ENCODE measurements at regions not wholly inside any gene's neighbourhood (a gene's known extent, or its start where the extent isn't known, plus 50 kb on each side); places are given as distances from the start of the nearest gene placed in this dataset.

DNA sequence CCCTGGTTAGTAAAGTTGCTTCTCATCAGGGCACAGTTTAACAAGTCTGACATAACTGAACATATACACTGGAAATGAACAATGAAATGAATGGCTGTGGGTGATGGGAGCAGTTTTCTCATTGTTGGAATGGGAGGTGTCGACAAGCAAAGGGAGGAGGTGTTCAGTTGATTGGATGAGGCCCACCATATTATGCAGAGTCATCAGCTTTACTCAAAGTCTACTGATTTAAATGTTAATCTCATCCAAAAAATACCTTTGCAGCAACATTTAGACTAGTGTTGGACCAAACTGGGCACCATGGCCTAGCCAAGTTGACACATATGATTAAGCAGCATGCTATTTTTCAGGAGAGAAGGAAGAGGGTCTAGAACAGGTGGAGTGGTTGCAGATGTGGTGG is 201.7 kb downstream of the RAMP3 start:
- TF ChIP-seq, protein P1, sequence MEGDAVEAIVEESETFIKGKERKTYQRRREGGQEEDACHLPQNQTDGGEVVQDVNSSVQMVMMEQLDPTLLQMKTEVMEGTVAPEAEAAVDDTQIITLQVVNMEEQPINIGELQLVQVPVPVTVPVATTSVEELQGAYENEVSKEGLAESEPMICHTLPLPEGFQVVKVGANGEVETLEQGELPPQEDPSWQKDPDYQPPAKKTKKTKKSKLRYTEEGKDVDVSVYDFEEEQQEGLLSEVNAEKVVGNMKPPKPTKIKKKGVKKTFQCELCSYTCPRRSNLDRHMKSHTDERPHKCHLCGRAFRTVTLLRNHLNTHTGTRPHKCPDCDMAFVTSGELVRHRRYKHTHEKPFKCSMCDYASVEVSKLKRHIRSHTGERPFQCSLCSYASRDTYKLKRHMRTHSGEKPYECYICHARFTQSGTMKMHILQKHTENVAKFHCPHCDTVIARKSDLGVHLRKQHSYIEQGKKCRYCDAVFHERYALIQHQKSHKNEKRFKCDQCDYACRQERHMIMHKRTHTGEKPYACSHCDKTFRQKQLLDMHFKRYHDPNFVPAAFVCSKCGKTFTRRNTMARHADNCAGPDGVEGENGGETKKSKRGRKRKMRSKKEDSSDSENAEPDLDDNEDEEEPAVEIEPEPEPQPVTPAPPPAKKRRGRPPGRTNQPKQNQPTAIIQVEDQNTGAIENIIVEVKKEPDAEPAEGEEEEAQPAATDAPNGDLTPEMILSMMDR (IDR thresholded peaks at IDR 0.05; ENCODE audit: insufficient read depth, low read depth, low read length), result no peak
- no peak overlapping the region for H3K4me3 ChIP-seq (ENCODE audit: low read depth, low read length)
- peaks cover 5% of the 10 kb centered on the region; the same call in 1 of the 2 replicates for H3K27me3 ChIP-seq (ENCODE audit: control insufficient read depth, insufficient read depth, low read length)
- ChIA-PET POLR2A (no interaction called here), CTCF (no interaction called here)
- no peaks in the 10 kb centered on the region for H3K36me3 ChIP-seq (ENCODE audit: control insufficient read depth, insufficient read depth, low read length)
- no peak for DNase-seq (ENCODE audit: low read depth)

DNA sequence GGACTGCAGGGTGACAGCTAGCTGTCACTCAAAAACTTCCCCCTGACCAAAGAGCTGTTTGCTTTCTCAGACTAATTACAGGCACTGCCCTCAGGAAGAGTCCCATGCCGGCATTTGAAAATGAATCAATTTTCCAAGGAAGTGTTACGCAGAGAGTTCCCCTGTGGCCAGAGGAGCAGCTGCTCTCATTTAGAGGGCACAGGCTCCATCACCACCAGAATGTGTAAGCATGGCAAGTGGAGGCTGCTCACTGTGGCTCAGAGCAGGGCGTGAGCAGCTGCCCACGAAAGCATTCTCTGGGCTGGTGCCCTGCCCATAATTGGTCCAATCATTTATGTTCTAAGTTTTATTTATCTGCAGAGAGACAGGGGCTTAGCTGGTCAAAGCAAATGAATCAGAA is 202.2 kb downstream of the RAMP3 start:
- Histone ChIP-seq H3K36me3 (ENCODE audit: control insufficient read depth, insufficient read depth, low read length) (no peaks in the 10 kb centered on the region), H3K4me3 (ENCODE audit: low read depth, low read length) (no peak overlapping the region), H3K27me3 (ENCODE audit: control insufficient read depth, insufficient read depth, low read length) (peaks cover 5% of the 10 kb centered on the region; the same call in 1 of the 2 replicates)
- POLR2A ChIA-PET, result no interaction called here
- TF ChIP-seq, protein P1 (IDR thresholded peaks at IDR 0.05; ENCODE audit: insufficient read depth, low read depth, low read length), result no peak
- CTCF ChIA-PET, result no interaction called here
- DNase-seq (ENCODE audit: low read depth), result no peak

DNA sequence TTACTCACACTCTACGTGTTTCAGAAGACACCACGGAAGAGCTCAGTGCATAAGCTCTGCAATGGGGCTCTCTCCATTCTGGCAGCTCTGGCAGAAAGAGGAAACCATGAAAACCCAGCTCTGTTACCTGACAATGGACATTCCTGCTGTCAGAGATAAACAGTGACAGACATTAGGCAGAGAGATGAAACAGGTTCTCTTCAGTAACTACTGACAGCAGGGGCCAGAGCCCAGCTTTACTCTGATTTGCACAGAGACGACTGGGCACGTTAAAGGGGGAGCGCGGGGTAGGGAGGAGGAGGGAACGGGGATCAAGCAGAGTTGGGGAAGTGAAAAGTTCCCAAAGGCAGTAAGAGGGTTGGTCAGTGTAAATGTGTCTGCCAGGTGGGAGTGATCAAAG is 206.1 kb downstream of the RAMP3 start:
- DNase-seq (ENCODE audit: low read depth), result no peak
- TF ChIP-seq, protein P1 (IDR thresholded peaks at IDR 0.05; ENCODE audit: insufficient read depth, low read depth, low read length), result no peak
- Histone ChIP-seq H3K4me3 (ENCODE audit: low read depth, low read length) (no peak overlapping the region), H3K36me3 (ENCODE audit: control insufficient read depth, insufficient read depth, low read length) (no peaks in the 10 kb centered on the region), H3K27me3 (ENCODE audit: control insufficient read depth, insufficient read depth, low read length) (peaks cover 6% of the 10 kb centered on the region; the same call in 1 of the 2 replicates)
- POLR2A ChIA-PET, result no interaction called here
- CTCF ChIA-PET, result no interaction called here

DNA sequence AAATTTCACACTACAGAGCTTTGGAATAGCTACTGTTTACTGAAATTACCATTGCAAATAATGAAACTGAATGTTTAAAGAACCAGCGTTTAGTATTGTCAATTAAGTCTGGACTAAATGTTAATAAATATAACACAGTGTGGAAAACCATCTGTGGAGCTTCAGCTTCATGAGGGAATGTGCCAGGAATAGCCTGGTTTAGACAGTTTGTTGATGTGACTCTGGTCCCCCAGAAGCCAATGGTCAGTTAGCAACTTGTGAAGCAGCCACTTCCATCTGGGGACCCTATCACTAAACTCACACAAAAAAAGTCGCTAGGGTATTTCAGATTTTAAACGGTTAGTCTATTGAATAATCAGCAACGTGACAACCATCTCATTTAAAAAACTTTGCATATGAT is 207.8 kb downstream of the RAMP3 start:
- CTCF ChIA-PET, result no interaction called here
- no peak overlapping the region for H3K4me3 ChIP-seq (ENCODE audit: low read depth, low read length)
- POLR2A ChIA-PET, result no interaction called here
- no peaks in the 10 kb centered on the region for H3K36me3 ChIP-seq (ENCODE audit: control insufficient read depth, insufficient read depth, low read length)
- peaks cover 4% of the 10 kb centered on the region; the same call in 1 of the 2 replicates for H3K27me3 ChIP-seq (ENCODE audit: control insufficient read depth, insufficient read depth, low read length)
- no peak for DNase-seq (ENCODE audit: low read depth)
- TF ChIP-seq, protein P1 (IDR thresholded peaks at IDR 0.05; ENCODE audit: insufficient read depth, low read depth, low read length), result no peak

DNA sequence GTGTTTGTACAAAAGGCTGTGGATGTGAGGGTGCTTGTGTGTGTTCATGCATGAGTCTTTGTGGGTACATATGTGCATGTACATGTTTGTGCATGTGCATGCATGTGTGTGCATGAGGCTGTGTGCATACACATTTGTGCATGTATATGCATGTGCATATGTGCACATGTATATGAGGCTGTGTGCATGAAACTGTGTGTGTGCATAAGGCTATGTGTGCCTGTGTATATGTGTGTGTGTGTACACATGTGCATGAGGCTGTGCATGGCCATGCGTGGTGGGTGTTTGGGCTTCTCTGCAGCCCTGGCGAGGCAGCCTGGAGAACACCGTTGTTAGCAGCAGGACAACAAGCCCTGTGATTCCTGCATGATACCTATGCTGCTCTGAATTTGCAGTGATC is 207.7 kb upstream of the ADCY1 start:
- no peaks in the 10 kb centered on the region for H3K36me3 ChIP-seq (ENCODE audit: control insufficient read depth, insufficient read depth, low read length)
- ChIA-PET CTCF (no interaction called here), POLR2A (no interaction called here)
- H3K4me3 ChIP-seq (ENCODE audit: low read depth, low read length), result no peak overlapping the region
- no peak for DNase-seq (ENCODE audit: low read depth)
- H3K27me3 ChIP-seq (ENCODE audit: control insufficient read depth, insufficient read depth, low read length), result peaks cover 4% of the 10 kb centered on the region; the same call in 1 of the 2 replicates
- TF ChIP-seq, protein P1 (IDR thresholded peaks at IDR 0.05; ENCODE audit: insufficient read depth, low read depth, low read length), result no peak
